Heart left ventricle (tissue), 16 donors: ENCODE measurements at regions not wholly inside any gene's neighbourhood (a gene's known extent, or its start where the extent isn't known, plus 50 kb on each side); places are given as distances from the start of the nearest gene placed in this dataset.

Experiments used
- ATAC-seq, 4 donors: fragments of 200-7000 bp; cut with Tn5 transposase; one replicate each; pipeline ENCODE4 v1.9.1; 2020 to 2022; ENCODE audit warnings: moderate library complexity in 4 of 4, mild to moderate bottlenecking in 3 of 4, moderate number of reproducible peaks in 1 of 4
- DNase-seq, 5 donors: peaks; one replicate each; pipeline ENCODE4 v3.0.0-alpha.2; 2020
- H3K27ac ChIP-seq, 12 donors: fragments of 200-600 bp; sonication (generic) in 4 of 12; one replicate each; pipeline versions ENCODE4 v1.5.0 to v1.8.0; 2016 to 2022; ENCODE audit warnings: mild to moderate bottlenecking in 2 of 12
- H3K27me3 ChIP-seq, 9 donors: fragments of 200-600 bp; sonication (generic) in 2 of 9; one replicate each; pipeline versions ENCODE4 v1.5.1 to v1.8.0; 2016 to 2022; ENCODE audit warnings: mild to moderate bottlenecking in 3 of 9
- H3K36me3 ChIP-seq, 9 donors: fragments of 200-600 bp; sonication (generic) in 2 of 9; one replicate each; pipeline versions ENCODE4 v1.5.0 to v1.8.0; 2018 to 2022; ENCODE audit warnings: mild to moderate bottlenecking in 2 of 9
- H3K4me1 ChIP-seq, 12 donors: fragments of 200-600 bp; sonication (generic) in 4 of 12; one replicate each; pipeline versions ENCODE4 v1.5.0 to v1.8.0; 2016 to 2022; ENCODE audit warnings: mild to moderate bottlenecking in 3 of 12
- H3K4me3 ChIP-seq, 12 donors: fragments of 200-600 bp; sonication (generic) in 4 of 12; one replicate each; pipeline versions ENCODE4 v1.5.0 to v1.8.0; 2017 to 2022; ENCODE audit warnings: mild to moderate bottlenecking in 9 of 12, moderate library complexity in 4 of 12
- H3K9me3 ChIP-seq, 12 donors: fragments of 200-600 bp; sonication (generic) in 4 of 12; one replicate each; pipeline versions ENCODE4 v1.5.0 to v1.8.0; 2016 to 2022; ENCODE audit warnings: mild to moderate bottlenecking in 1 of 12
- CTCF ChIP-seq, 12 donors: fragments of 200-600 bp; sonication (generic) in 4 of 12; IDR thresholded peaks; one replicate each; pipeline versions ENCODE4 v1.5.0 to v1.8.0; 2018 to 2022; ENCODE audit warnings: antibody characterized with exemption in 12 of 12, mild to moderate bottlenecking in 5 of 12
- POLR2A ChIP-seq, 2 donors: fragments of 450-650 bp; IDR thresholded peaks; one replicate each; pipeline ENCODE4 v1.6.1; 2017; ENCODE audit warnings: antibody characterized with exemption in 2 of 2, mild to moderate bottlenecking in 2 of 2, moderate library complexity in 2 of 2
- WGBS, 4 donors: extraction: QIAGEN DNeasy Blood & Tissue Kit in 2 of 4; methylation state at CpG; one replicate each; pipeline versions ENCODE4 v1.1.5 to v1.1.7; 2013 to 2018; 5-methylcytosine and 5-hydroxymethylcytosine counted together
- intact Hi-C, 10 donors: fragments of 100-400 bp; cut with DNase I; formaldehyde crosslinking; loops; one replicate each; pipeline versions ENCODE4 v1.11.1 to v1.14.2; 2022
- donor health status: ischemic (EF 13 %, LVEDD 7.1; RV severe dilation, severe dysfunction).
- donor health status: healthy with polysubstance abuse.
- donor health status: DM: no; HTN: yes; CAD: no.
- donor health status: DM: no; HTN: no; CAD: no.
- donor health status: ischemic (EF 25% LVEDD 6.9; RV normal size, moderate dysfunction).
- donor health status: ischemic (EF 25% LVEDD 5.7; RV mildly dilated, moderate dysfunction).
- donor health status: healthy.
- donor health status: DM: yes; HTN: yes; CAD: no.
- donor health status: ischemic (EF 35%, LVEDD 5.7; RV mildly dilated, moderate dysfunction).
- donor health status: nonischemic (EF 11% LVEDD 7.7; RV severe dilation, severe dysfunction).
- donor health status: DM: yes; HTN: yes; CAD: no.
- donor health status: PGD.
- donor health status: ischemic (EF 29% LVEDD 5.4; RV normal size, mild dysfunction).
- donor health status: nonischemic (EF 23%, LVEDD 6.1; RV moderate dilation, normal function).

DNA sequence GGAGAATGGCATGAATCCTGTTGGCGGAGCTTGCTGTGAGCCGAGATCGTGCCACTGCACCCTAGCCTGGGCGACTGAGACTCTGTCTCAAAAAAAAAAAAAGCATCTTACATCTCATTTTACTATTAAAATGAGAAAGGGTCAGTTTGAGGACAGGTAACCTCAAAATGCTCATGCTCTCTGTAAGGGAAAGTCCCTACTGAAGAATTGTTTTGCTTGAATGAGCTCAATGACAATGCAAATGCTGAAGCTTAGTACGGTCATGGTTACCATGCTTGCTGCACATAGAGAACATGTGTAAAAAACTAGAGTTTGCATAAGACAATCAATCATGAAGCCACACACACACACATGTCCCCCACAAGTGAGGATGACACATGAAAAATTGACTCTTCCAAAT lies 541.8 kb upstream of the AMELY start:
- WGBS, 4 donors: 88 to 91% methylated on average over 5 of the region's 5 CpGs; no CpG with 5 or more reads in 2 of the 4 donors
- TF ChIP-seq POLR2A (IDR thresholded peaks at IDR 0.05): no peak
- TF ChIP-seq CTCF (IDR thresholded peaks at IDR 0.05): no peak
- H3K27ac ChIP-seq: no peak overlapping the region
- DNase-seq (no peak), ATAC-seq (no peak)
- intact Hi-C loops: no loop called here
- no peak overlapping the region for H3K4me3 ChIP-seq
- no peaks in the 10 kb centered on the region for H3K4me1 ChIP-seq
- H3K36me3 ChIP-seq: no peaks in the 10 kb centered on the region
- no peaks in the 10 kb centered on the region for H3K9me3 ChIP-seq
- H3K27me3 ChIP-seq: no peaks in the 10 kb centered on the region

- no peak for DNase-seq
- TF ChIP-seq CTCF (IDR thresholded peaks at IDR 0.05) (no peak), POLR2A (IDR thresholded peaks at IDR 0.05) (no peak)
- Histone ChIP-seq H3K4me3 (no peak overlapping the region), H3K36me3 (no peaks in the 10 kb centered on the region), H3K27ac (no peak overlapping the region), H3K4me1 (no peaks in the 10 kb centered on the region), H3K27me3 (no peaks in the 10 kb centered on the region), H3K9me3 (no peaks in the 10 kb centered on the region)
- no peak for ATAC-seq
- 67 to 81% methylated on average over 9 of the region's 9 CpGs; no CpG with 5 or more reads in 2 of the 4 donors for WGBS, 4 donors
- intact Hi-C loops: no loop called here
Measured at GRCh38 chrY:7452246-7452645, 540.7 kb upstream of the AMELY start.

DNA sequence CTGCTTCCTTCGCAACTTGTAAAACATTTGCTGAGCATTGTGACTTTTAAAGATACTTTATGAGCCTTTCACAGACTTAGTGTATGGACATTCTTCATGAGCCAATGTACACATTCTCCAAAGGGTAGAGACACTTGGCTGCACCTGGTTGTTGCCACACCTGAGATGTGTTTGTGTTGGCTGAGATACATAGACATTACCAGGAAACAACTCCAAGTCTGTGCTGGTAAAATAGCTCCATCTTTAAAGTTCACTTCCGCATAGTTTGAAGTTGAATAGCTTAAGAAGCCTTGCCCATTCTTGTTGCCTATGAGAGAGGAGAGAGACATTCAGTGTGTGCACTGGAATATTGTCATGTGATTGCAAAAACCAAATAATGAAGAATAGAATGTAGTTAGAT lies 538.3 kb upstream of the AMELY start:
- 92 to 99% methylated on average over 2 of the region's 2 CpGs; no CpG with 5 or more reads in 2 of the 4 donors for WGBS, 4 donors
- intact Hi-C loops: no loop called here
- no peak for ATAC-seq

GRCh38 chrY:7448687-7449086 lies 537.1 kb upstream of the AMELY start:
- Histone ChIP-seq H3K36me3 (no peaks in the 10 kb centered on the region), H3K27me3 (no peaks in the 10 kb centered on the region), H3K4me1 (no peaks in the 10 kb centered on the region), H3K9me3 (no peaks in the 10 kb centered on the region), H3K27ac (no peak overlapping the region), H3K4me3 (no peak overlapping the region)
- no peak for DNase-seq
- ATAC-seq: no peak
- intact Hi-C loops: no loop called here
- WGBS, 4 donors: 69 to 72% methylated on average over 3 of the region's 3 CpGs; no CpG with 5 or more reads in 2 of the 4 donors
- no peak for TF ChIP-seq CTCF (IDR thresholded peaks at IDR 0.05)
- no peak for TF ChIP-seq POLR2A (IDR thresholded peaks at IDR 0.05)

More for the DNA sequence above, 538.3 kb upstream of the AMELY start:
- TF ChIP-seq POLR2A (IDR thresholded peaks at IDR 0.05) (no peak), CTCF (IDR thresholded peaks at IDR 0.05) (no peak)
- Histone ChIP-seq H3K9me3 (no peaks in the 10 kb centered on the region), H3K27ac (no peak overlapping the region), H3K27me3 (no peaks in the 10 kb centered on the region), H3K4me1 (no peaks in the 10 kb centered on the region), H3K36me3 (no peaks in the 10 kb centered on the region), H3K4me3 (no peak overlapping the region)
- no peak for DNase-seq
